NB4 (cell line): ENCODE measurements at regions not wholly inside any gene's neighbourhood (a gene's known extent, or its start where the extent isn't known, plus 50 kb on each side); places are given as distances from the start of the nearest gene placed in this dataset.

Source experiments
- MYC ChIP-seq: IDR thresholded peaks from 2 replicates; pipeline ENCODE4 v1.6.1; 2011; ENCODE audit warnings: low read depth, low read length
- TF ChIP-seq, protein P1 (sequence below): IDR thresholded peaks from one replicate; pipeline ENCODE4 v1.5.1; 2012; ENCODE audit warnings: low read depth, low read length

DNA sequence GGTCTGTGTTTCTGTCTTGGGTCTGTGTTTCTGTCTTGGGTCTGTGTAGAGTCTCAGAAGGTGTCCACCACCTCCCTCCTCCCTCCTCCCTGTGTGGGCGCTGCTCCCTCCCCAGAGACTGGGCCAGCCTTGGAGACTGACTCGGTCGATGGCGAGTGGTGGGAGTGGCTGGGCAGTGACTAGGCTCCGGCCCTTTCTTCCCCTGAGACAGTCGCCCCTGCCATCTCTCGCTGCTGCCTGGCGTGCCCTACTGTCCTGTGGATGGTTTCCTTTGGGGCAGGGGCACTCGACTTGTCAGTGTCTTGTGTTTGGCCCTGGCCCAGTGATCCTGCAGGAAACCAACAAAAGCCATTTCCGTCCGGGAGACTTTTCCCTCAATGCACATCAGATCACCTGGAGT is 215.8 kb downstream of the NDUFA10 start:
- TF ChIP-seq, protein P1, sequence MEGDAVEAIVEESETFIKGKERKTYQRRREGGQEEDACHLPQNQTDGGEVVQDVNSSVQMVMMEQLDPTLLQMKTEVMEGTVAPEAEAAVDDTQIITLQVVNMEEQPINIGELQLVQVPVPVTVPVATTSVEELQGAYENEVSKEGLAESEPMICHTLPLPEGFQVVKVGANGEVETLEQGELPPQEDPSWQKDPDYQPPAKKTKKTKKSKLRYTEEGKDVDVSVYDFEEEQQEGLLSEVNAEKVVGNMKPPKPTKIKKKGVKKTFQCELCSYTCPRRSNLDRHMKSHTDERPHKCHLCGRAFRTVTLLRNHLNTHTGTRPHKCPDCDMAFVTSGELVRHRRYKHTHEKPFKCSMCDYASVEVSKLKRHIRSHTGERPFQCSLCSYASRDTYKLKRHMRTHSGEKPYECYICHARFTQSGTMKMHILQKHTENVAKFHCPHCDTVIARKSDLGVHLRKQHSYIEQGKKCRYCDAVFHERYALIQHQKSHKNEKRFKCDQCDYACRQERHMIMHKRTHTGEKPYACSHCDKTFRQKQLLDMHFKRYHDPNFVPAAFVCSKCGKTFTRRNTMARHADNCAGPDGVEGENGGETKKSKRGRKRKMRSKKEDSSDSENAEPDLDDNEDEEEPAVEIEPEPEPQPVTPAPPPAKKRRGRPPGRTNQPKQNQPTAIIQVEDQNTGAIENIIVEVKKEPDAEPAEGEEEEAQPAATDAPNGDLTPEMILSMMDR: no peak
- TF ChIP-seq MYC: no peak
